ENCODE measurements at regions not wholly inside any gene's neighbourhood (a gene's known extent, or its start where the extent isn't known, plus 50 kb on each side); places are given as distances from the start of the nearest gene placed in this dataset.

GRCh38 chr15:96610757-96611156 is 280.3 kb downstream of the NR2F2 start:
- Histone ChIP-seq H3K79me2 (ENCODE audit: control insufficient read depth, insufficient read depth, low read length) (no peaks in the 10 kb centered on the region), H3K4me1 (ENCODE audit: control insufficient read depth, extremely low read depth, insufficient read depth, low read length) (no peaks in the 10 kb centered on the region), H3K4me3 (replicated peaks in 1 of 4; ENCODE audit: control extremely low read depth in 1 of 4, insufficient read depth in 1 of 4, low read depth in 3 of 4, low read length in 4 of 4) (no peak overlapping the region), H4K20me1 (ENCODE audit: control insufficient read depth, extremely low read depth, insufficient read depth, low read length) (no peaks in the 10 kb centered on the region), H3K27ac (ENCODE audit: insufficient read depth, low read length) (no peak overlapping the region), H2AFZ (ENCODE audit: low read length) (no peak overlapping the region), H3K36me3 (ENCODE audit: control insufficient read depth, insufficient read depth, low read length) (no peaks in the 10 kb centered on the region), H3K9me3 (ENCODE audit: control insufficient read depth, insufficient read depth, low read depth, low read length) (no peaks in the 10 kb centered on the region), H3K9ac (ENCODE audit: insufficient read depth, low read length) (no peak overlapping the region), H3K4me2 (ENCODE audit: extremely low read depth, insufficient read depth, low read length) (no peak overlapping the region), H3K27me3 (ENCODE audit: control insufficient read depth, insufficient read depth, low read length) (no peaks in the 10 kb centered on the region)
- TF ChIP-seq EZH2 (IDR thresholded peaks at IDR 0.05; ENCODE audit: low read length, missing control alignments), result no peak
- TF ChIP-seq, protein P1, sequence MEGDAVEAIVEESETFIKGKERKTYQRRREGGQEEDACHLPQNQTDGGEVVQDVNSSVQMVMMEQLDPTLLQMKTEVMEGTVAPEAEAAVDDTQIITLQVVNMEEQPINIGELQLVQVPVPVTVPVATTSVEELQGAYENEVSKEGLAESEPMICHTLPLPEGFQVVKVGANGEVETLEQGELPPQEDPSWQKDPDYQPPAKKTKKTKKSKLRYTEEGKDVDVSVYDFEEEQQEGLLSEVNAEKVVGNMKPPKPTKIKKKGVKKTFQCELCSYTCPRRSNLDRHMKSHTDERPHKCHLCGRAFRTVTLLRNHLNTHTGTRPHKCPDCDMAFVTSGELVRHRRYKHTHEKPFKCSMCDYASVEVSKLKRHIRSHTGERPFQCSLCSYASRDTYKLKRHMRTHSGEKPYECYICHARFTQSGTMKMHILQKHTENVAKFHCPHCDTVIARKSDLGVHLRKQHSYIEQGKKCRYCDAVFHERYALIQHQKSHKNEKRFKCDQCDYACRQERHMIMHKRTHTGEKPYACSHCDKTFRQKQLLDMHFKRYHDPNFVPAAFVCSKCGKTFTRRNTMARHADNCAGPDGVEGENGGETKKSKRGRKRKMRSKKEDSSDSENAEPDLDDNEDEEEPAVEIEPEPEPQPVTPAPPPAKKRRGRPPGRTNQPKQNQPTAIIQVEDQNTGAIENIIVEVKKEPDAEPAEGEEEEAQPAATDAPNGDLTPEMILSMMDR (conservative IDR thresholded peaks at IDR 0.05 in 1 of 2, IDR thresholded peaks at IDR 0.05 in 1 of 2; ENCODE audit: low read depth in 1 of 2, low read length in 2 of 2), result no peak
- no peak for DNase-seq (ENCODE audit: low read depth in 2 of 2)

GRCh38 chr15:96612917-96613316 is 282.4 kb downstream of the NR2F2 start:
- Histone ChIP-seq H3K27ac (ENCODE audit: insufficient read depth, low read length) (no peak overlapping the region), H3K36me3 (ENCODE audit: control insufficient read depth, insufficient read depth, low read length) (no peaks in the 10 kb centered on the region), H3K4me3 (replicated peaks in 1 of 4; ENCODE audit: control extremely low read depth in 1 of 4, insufficient read depth in 1 of 4, low read depth in 3 of 4, low read length in 4 of 4) (no peak overlapping the region), H4K20me1 (ENCODE audit: control insufficient read depth, extremely low read depth, insufficient read depth, low read length) (no peaks in the 10 kb centered on the region), H3K9ac (ENCODE audit: insufficient read depth, low read length) (no peak overlapping the region), H3K79me2 (ENCODE audit: control insufficient read depth, insufficient read depth, low read length) (no peaks in the 10 kb centered on the region), H2AFZ (ENCODE audit: low read length) (no peak overlapping the region), H3K4me2 (ENCODE audit: extremely low read depth, insufficient read depth, low read length) (no peak overlapping the region), H3K27me3 (ENCODE audit: control insufficient read depth, insufficient read depth, low read length) (no peaks in the 10 kb centered on the region), H3K9me3 (ENCODE audit: control insufficient read depth, insufficient read depth, low read depth, low read length) (no peaks in the 10 kb centered on the region), H3K4me1 (ENCODE audit: control insufficient read depth, extremely low read depth, insufficient read depth, low read length) (no peaks in the 10 kb centered on the region)
- DNase-seq (ENCODE audit: low read depth in 2 of 2), result no peak
- TF ChIP-seq EZH2 (IDR thresholded peaks at IDR 0.05; ENCODE audit: low read length, missing control alignments), result no peak
- TF ChIP-seq, protein P1 (conservative IDR thresholded peaks at IDR 0.05 in 1 of 2, IDR thresholded peaks at IDR 0.05 in 1 of 2; ENCODE audit: low read depth in 1 of 2, low read length in 2 of 2), result no peak

GRCh38 chr15:96619174-96619573 is 288.7 kb downstream of the NR2F2 start:
- no peak for DNase-seq (ENCODE audit: low read depth in 2 of 2)
- Histone ChIP-seq H3K27ac (ENCODE audit: insufficient read depth, low read length) (no peak overlapping the region), H4K20me1 (ENCODE audit: control insufficient read depth, extremely low read depth, insufficient read depth, low read length) (no peaks in the 10 kb centered on the region), H3K27me3 (ENCODE audit: control insufficient read depth, insufficient read depth, low read length) (no peaks in the 10 kb centered on the region), H3K79me2 (ENCODE audit: control insufficient read depth, insufficient read depth, low read length) (no peaks in the 10 kb centered on the region), H3K9me3 (ENCODE audit: control insufficient read depth, insufficient read depth, low read depth, low read length) (no peaks in the 10 kb centered on the region), H3K9ac (ENCODE audit: insufficient read depth, low read length) (no peak overlapping the region), H2AFZ (ENCODE audit: low read length) (no peak overlapping the region), H3K36me3 (ENCODE audit: control insufficient read depth, insufficient read depth, low read length) (no peaks in the 10 kb centered on the region), H3K4me3 (replicated peaks in 1 of 4; ENCODE audit: control extremely low read depth in 1 of 4, insufficient read depth in 1 of 4, low read depth in 3 of 4, low read length in 4 of 4) (no peak overlapping the region), H3K4me1 (ENCODE audit: control insufficient read depth, extremely low read depth, insufficient read depth, low read length) (no peaks in the 10 kb centered on the region), H3K4me2 (ENCODE audit: extremely low read depth, insufficient read depth, low read length) (no peak overlapping the region)
- no peak for TF ChIP-seq EZH2 (IDR thresholded peaks at IDR 0.05; ENCODE audit: low read length, missing control alignments)
- TF ChIP-seq, protein P1 (conservative IDR thresholded peaks at IDR 0.05 in 1 of 2, IDR thresholded peaks at IDR 0.05 in 1 of 2; ENCODE audit: low read depth in 1 of 2, low read length in 2 of 2), result no peak

Measured in fibroblast of lung (primary cell).